MV-4-11 (cell line): ENCODE measurements at regions not wholly inside any gene's neighbourhood (a gene's known extent, or its start where the extent isn't known, plus 50 kb on each side); places are given as distances from the start of the nearest gene placed in this dataset.

Source experiments
- DNase-seq: peaks from one replicate; lab custom pipeline; 2025; lab: John Stamatoyannopoulos, UW

GRCh38 chr18:10225300-10225699, 229.1 kb upstream of the APCDD1 start:
- DNase-seq: no peak

- DNase-seq: no peak
These were observed 227.5 kb upstream of the APCDD1 start for GRCh38 chr18:10226971-10227370.

- DNase-seq: no peak
These were observed 226.1 kb upstream of the APCDD1 start for GRCh38 chr18:10228326-10228725.

GRCh38 chr18:10229458-10229857, 225.0 kb upstream of the APCDD1 start:
- no peak for DNase-seq

GRCh38 chr18:10230072-10230471, 224.4 kb upstream of the APCDD1 start:
- DNase-seq: peak; percentile 90

GRCh38 chr18:10231220-10231619, 223.2 kb upstream of the APCDD1 start:
- peak; percentile 48 for DNase-seq

GRCh38 chr18:10232062-10232461, 222.4 kb upstream of the APCDD1 start:
- DNase-seq: no peak

GRCh38 chr18:10233082-10233875, 221.2 kb upstream of the APCDD1 start:
- DNase-seq: no peak

- no peak for DNase-seq
These were observed 220.2 kb upstream of the APCDD1 start for GRCh38 chr18:10234281-10234680.

- peak; percentile 54 for DNase-seq
These were observed 219.3 kb upstream of the APCDD1 start for GRCh38 chr18:10234912-10235660.

- no peak for DNase-seq
These were observed 218.8 kb upstream of the APCDD1 start for GRCh38 chr18:10235661-10235952.

GRCh38 chr18:10239103-10239502, 215.3 kb upstream of the APCDD1 start:
- no peak for DNase-seq

GRCh38 chr18:10239991-10240634, 214.3 kb upstream of the APCDD1 start:
- DNase-seq: peak; percentile 16

GRCh38 chr18:10240973-10241372, 213.5 kb upstream of the APCDD1 start:
- DNase-seq: no peak

GRCh38 chr18:10241579-10241978, 212.9 kb upstream of the APCDD1 start:
- DNase-seq: no peak

GRCh38 chr18:10242936-10243680, 211.3 kb upstream of the APCDD1 start:
- no peak for DNase-seq

GRCh38 chr18:10244341-10244740, 210.1 kb upstream of the APCDD1 start:
- no peak for DNase-seq

GRCh38 chr18:10245031-10245845, 209.2 kb upstream of the APCDD1 start:
- no peak for DNase-seq

GRCh38 chr18:10245846-10246175, 208.6 kb upstream of the APCDD1 start:
- no peak for DNase-seq

- no peak for DNase-seq
These were observed 207.3 kb upstream of the APCDD1 start for GRCh38 chr18:10247021-10247741.

- no peak for DNase-seq
These were observed 206.7 kb upstream of the APCDD1 start for GRCh38 chr18:10247742-10248082.
